SIG-M5 (cell line): ENCODE measurements at regions not wholly inside any gene's neighbourhood (a gene's known extent, or its start where the extent isn't known, plus 50 kb on each side); places are given as distances from the start of the nearest gene placed in this dataset.
"Not testable (repeated sequence)": the region's sequence is repeated elsewhere in the genome, so short reads cannot be mapped to it uniquely, and the experiment has no call there.

ENCODE experiments used
- DNase-seq: peaks from one replicate; lab custom pipeline; 2025; lab: John Stamatoyannopoulos, UW

DNA sequence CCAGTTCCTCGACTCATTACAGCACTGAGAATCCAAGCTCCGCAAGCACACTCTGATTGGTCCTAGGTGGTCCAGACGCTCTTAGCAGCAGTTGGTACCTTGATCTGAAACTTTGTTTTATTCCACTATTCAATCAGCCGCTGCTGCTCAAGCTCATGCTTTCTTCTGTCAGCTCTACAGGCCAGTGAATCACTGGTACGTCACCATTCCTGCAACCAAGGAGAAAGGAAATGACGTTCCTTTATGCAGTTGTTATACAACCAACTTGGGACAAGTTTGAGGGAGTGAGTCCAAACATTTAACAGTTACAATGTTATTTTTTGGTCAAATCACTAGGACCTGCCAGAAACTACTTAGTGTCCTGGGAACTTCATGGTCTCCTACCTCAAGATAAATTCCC, 398.8 kb upstream of the TMEFF2 start:
- DNase-seq = no peak

- no peak for DNase-seq
Measured at GRCh38 chr2:192591617-192592016, 396.9 kb upstream of the TMEFF2 start.

- DNase-seq = no peak
Measured at GRCh38 chr2:192585418-192585817, 390.7 kb upstream of the TMEFF2 start.

- no peak for DNase-seq
Measured at GRCh38 chr2:192584976-192585375, 390.2 kb upstream of the TMEFF2 start.

- no peak for DNase-seq
Measured at GRCh38 chr2:192579965-192580700, 385.4 kb upstream of the TMEFF2 start.

DNA sequence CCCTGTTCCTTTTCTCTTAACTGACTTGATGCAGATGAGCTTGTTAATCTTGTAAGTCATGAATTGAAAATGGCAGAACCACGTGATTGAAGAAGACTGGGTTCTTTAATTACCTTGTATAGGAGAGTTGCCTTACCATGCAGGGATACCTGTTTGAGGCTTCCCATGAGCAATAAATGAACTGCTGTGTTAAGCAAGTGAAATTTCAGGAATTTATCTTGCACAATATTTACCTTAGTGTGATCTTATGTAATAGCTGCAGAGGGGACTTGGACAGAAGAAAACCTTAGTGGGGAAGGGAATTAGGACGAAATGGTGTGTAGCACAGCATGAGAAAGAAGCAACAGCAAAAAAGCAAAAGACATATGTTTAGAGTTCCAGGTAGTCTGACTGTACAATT, 384.0 kb upstream of the TMEFF2 start:
- no peak for DNase-seq

- no peak for DNase-seq
Measured at GRCh38 chr2:192577706-192578105, 383.0 kb upstream of the TMEFF2 start.

- no peak for DNase-seq
Measured at GRCh38 chr2:192574552-192574951, 379.8 kb upstream of the TMEFF2 start.

- DNase-seq = no peak
Measured at GRCh38 chr2:192571636-192572035, 376.9 kb upstream of the TMEFF2 start.

GRCh38 chr2:192570788-192571187, 376.1 kb upstream of the TMEFF2 start:
- DNase-seq = no peak

- DNase-seq = no peak
Measured at GRCh38 chr2:192566863-192567262, 372.1 kb upstream of the TMEFF2 start.

- no peak for DNase-seq
Measured at GRCh38 chr2:192560326-192560725, 365.6 kb upstream of the TMEFF2 start.

DNA sequence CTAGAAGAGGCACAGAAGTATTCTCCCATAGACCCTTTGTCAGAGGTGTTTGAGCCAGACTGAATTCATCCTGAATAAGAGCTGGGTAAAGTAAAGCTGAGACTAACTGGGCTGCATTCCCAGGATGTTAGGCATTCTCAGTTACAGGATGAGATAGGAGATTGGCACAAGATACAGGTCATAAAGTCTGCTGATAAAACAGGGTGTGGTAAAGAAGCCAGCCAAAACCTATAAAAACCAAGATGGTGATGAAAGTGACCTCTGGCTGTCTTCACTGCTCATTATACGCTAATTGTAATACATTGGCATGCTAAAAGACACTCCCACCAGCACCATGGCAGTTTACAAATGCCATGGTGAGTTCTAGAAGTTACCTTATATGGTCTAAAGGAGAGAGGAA, 364.9 kb upstream of the TMEFF2 start:
- DNase-seq = no peak

DNA sequence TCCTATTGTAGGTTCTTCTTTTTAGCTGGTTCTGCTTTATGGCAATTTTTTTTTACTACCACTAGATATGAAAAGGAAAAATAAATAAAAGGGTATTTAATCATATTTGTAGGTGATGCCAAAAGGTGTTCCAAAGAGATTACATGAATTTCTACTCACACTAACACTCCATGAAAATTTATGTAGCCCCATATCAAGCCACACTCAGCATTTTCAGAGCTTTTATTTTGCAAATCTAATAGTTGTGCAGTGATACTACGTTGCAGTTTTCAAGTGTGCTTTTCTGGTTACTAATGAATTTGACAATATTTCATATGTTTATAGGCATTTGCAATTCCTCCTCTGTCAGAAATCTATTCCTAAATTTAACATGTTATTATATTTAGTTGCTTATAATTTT, 363.9 kb upstream of the TMEFF2 start:
- DNase-seq = no peak

DNA sequence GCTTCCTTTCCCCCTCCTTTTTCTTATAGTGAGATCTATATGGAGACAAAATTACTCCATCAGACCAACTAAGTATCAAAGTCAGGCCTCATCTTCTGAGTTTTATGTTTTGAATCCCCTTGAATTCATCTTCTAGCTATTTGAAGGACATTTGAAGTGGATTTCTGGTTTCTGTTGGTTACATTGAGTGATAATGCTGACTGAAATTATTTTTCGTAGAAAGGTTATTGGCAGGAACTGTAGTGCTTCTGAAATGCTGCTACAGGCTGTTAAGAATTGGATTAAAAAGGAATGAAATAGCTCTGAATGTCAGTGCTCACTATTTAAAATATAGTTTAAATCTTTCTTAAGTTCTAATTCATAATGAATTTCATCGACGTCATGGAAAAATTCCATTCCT, 361.0 kb upstream of the TMEFF2 start:
- no peak for DNase-seq

GRCh38 chr2:192551760-192552159, 357.0 kb upstream of the TMEFF2 start:
- DNase-seq = no peak

- no peak for DNase-seq
Measured at GRCh38 chr2:192546565-192546964, 351.8 kb upstream of the TMEFF2 start.

GRCh38 chr2:192544371-192544955, 349.7 kb upstream of the TMEFF2 start:
- no peak for DNase-seq

- not testable (repeated sequence) for DNase-seq
Measured at GRCh38 chr2:192542148-192543066, 347.7 kb upstream of the TMEFF2 start.

DNA sequence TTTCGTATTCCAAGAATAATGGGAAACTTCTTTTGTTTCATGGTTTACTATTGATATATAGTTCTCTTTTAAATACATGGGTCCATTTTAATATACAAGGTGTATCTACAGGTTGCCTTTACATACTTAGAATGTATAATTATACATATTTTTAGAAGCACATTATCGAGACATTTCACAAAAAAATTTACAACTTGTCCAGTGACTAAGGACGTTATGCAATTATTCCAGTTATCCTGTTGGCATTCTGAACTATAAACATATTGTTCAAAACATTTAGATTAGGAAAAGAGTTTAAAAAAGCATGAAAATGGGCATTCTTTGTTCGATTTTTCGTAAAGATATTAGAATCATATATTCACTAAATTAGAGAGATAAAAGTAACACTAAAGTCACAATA, 344.6 kb upstream of the TMEFF2 start:
- DNase-seq = no peak

GRCh38 chr2:192536922-192537624, 342.3 kb upstream of the TMEFF2 start:
- no peak for DNase-seq
